Neural cell (in vitro differentiated cells): ENCODE measurements at regions not wholly inside any gene's neighbourhood (a gene's known extent, or its start where the extent isn't known, plus 50 kb on each side); places are given as distances from the start of the nearest gene placed in this dataset.

Experiments
- H2AFZ ChIP-seq: fragments of 200-600, 300-800 bp; sonication (generic), shearing (Covaris generic); 2 replicates; pipeline ENCODE4 v1.6.0; 2014; ENCODE audit warnings: low read depth, mild to moderate bottlenecking, antibody characterized with exemption, low read length, moderate library complexity
- H3F3A ChIP-seq: fragments of 200-600 bp; shearing (Covaris generic); 2 replicates; pipeline ENCODE4 v1.6.1; 2016; ENCODE audit warnings: mild to moderate bottlenecking, moderate library complexity, mixed read lengths, antibody characterized with exemption, low read length; ENCODE audit not compliant: insufficient read depth, poor library complexity, severe bottlenecking
- H3K27ac ChIP-seq: fragments of 200-600, 300-800 bp; sonication (generic), shearing (Covaris generic); 2 replicates; pipeline ENCODE4 v1.5.1; 2014; ENCODE audit warnings: mild to moderate bottlenecking, low read length, moderate library complexity
- H3K27me3 ChIP-seq: fragments of 300-800, 200-600 bp; sonication (generic), shearing (Covaris generic); 2 replicates; pipeline ENCODE4 v1.6.0; 2014; ENCODE audit warnings: mild to moderate bottlenecking, low read depth, low read length, moderate library complexity; ENCODE audit not compliant: insufficient read depth
- H3K36me3 ChIP-seq: fragments of 300-800, 200-600 bp; sonication (generic), shearing (Covaris generic); 2 replicates; pipeline ENCODE4 v1.5.1; 2014; ENCODE audit warnings: mild to moderate bottlenecking, antibody characterized with exemption, low read length, moderate library complexity; ENCODE audit not compliant: insufficient read depth
- H3K4me2 ChIP-seq: fragments of 300-800, 200-600 bp; sonication (generic), shearing (Covaris generic); 2 replicates; pipeline ENCODE4 v1.6.0; 2014; ENCODE audit warnings: mild to moderate bottlenecking, low read length
- H3K4me3 ChIP-seq: fragments of 300-800, 200-600 bp; sonication (generic), shearing (Covaris generic); 2 replicates; pipeline ENCODE4 v1.5.1; 2014; ENCODE audit warnings: mild to moderate bottlenecking, low read length, moderate library complexity
- H3K79me2 ChIP-seq: fragments of 200-600 bp; shearing (Covaris generic); replicated peaks from 2 replicates; pipeline ENCODE4 v1.6.0; 2014; ENCODE audit warnings: mild to moderate bottlenecking, low read length, moderate library complexity; ENCODE audit not compliant: insufficient read depth
- H3K9ac ChIP-seq: fragments of 300-800, 200-600 bp; sonication (generic), shearing (Covaris generic); 2 replicates; pipeline ENCODE4 v1.6.1; 2016; ENCODE audit warnings: mild to moderate bottlenecking, low read length, mixed read lengths
- H3K9me2 ChIP-seq: fragments of 200-600 bp; shearing (Covaris generic); 2 replicates; pipeline ENCODE4 v1.6.1; 2016; ENCODE audit warnings: mild to moderate bottlenecking, low read length, mixed read lengths; ENCODE audit not compliant: insufficient read depth
- H3K9me3 ChIP-seq: fragments of 200-600, 300-800 bp; sonication (generic), shearing (Covaris generic); 2 replicates; pipeline ENCODE4 v1.6.1; 2016; ENCODE audit warnings: mild to moderate bottlenecking, mixed run types, low read length, moderate library complexity, mixed read lengths
- H4K20me1 ChIP-seq: fragments of 200-600 bp; shearing (Covaris generic); 2 replicates; pipeline ENCODE4 v1.6.1; 2016; ENCODE audit warnings: mild to moderate bottlenecking, mixed run types; ENCODE audit not compliant: insufficient read depth
- EP300 ChIP-seq: fragments of 450-650 bp; conservative IDR thresholded peaks from 2 replicates; pipeline ENCODE4 v1.6.1; 2014; ENCODE audit warnings: antibody characterized with exemption, mild to moderate bottlenecking, moderate library complexity; ENCODE audit not compliant: poor library complexity, severe bottlenecking
- EZH2 ChIP-seq: fragments of 200-600, 300-800 bp; shearing (Covaris generic), sonication (generic); IDR thresholded peaks from 2 replicates; pipeline ENCODE4 v1.6.1; 2014; ENCODE audit warnings: antibody characterized with exemption, low read length, borderline replicate concordance, mild to moderate bottlenecking; ENCODE audit not compliant: insufficient read depth, poor library complexity, severe bottlenecking
- MXI1 ChIP-seq: fragments of 450-650 bp; conservative IDR thresholded peaks from 2 replicates; pipeline ENCODE4 v1.6.1; 2014; ENCODE audit warnings: antibody characterized with exemption, mild to moderate bottlenecking; ENCODE audit not compliant: poor library complexity, severe bottlenecking
- POLR2AphosphoS5 ChIP-seq: IDR thresholded peaks from 2 replicates; pipeline ENCODE4 v1.6.1; 2012
- RAD21 ChIP-seq: fragments of 450-650 bp; conservative IDR thresholded peaks from 2 replicates; pipeline ENCODE4 v1.6.1; 2014; ENCODE audit warnings: antibody characterized with exemption, mild to moderate bottlenecking, moderate library complexity
- SMC3 ChIP-seq: fragments of 450-650 bp; conservative IDR thresholded peaks from 2 replicates; pipeline ENCODE4 v1.6.1; 2014; ENCODE audit warnings: antibody characterized with exemption, mild to moderate bottlenecking, moderate library complexity; ENCODE audit not compliant: poor library complexity
- TAF1 ChIP-seq: IDR thresholded peaks from 2 replicates; pipeline ENCODE4 v1.6.1; 2012; ENCODE audit warnings: low read depth
- TF ChIP-seq, protein P1 (sequence below): IDR thresholded peaks from 2 replicates; pipeline ENCODE4 v1.6.1; 2012; ENCODE audit warnings: borderline replicate concordance
- TF ChIP-seq, protein P2 (sequence below): fragments of 450-650 bp; IDR thresholded peaks from 2 replicates; pipeline ENCODE4 v1.5.1; 2014; ENCODE audit warnings: antibody characterized with exemption, mild to moderate bottlenecking, moderate library complexity; ENCODE audit not compliant: poor library complexity, severe bottlenecking

DNA sequence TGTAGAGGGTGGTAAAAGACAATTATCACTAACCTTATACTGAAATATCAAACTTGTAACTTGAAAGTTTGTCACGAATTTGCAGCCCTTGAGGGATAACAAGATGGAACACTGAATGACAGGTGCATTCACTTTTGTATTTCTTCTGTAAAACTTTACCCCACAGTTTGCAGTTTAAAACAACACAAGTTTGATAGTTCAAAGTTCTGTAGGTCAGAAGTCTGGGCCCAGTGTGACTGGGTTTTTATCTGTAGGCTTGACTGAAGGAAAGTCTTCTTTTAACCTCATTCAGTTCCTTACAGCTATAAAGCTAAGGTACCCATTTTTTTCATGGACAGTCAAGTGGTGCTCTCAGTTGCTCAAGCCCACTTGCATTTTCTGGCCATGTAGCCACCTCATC is 257.1 kb upstream of the NRXN1 start:
- Histone ChIP-seq H3K4me2 (no peak overlapping the region), H3K9ac (no peak overlapping the region), H3K9me2 (no peaks in the 10 kb centered on the region), H4K20me1 (no peaks in the 10 kb centered on the region), H3F3A (no peaks in the 10 kb centered on the region), H3K79me2 (no peaks in the 10 kb centered on the region), H2AFZ (no peak overlapping the region), H3K36me3 (no peaks in the 10 kb centered on the region), H3K27me3 (no peaks in the 10 kb centered on the region), H3K9me3 (no peaks in the 10 kb centered on the region), H3K4me3 (no peak overlapping the region), H3K27ac (no peak overlapping the region)
- TF ChIP-seq, protein P1, sequence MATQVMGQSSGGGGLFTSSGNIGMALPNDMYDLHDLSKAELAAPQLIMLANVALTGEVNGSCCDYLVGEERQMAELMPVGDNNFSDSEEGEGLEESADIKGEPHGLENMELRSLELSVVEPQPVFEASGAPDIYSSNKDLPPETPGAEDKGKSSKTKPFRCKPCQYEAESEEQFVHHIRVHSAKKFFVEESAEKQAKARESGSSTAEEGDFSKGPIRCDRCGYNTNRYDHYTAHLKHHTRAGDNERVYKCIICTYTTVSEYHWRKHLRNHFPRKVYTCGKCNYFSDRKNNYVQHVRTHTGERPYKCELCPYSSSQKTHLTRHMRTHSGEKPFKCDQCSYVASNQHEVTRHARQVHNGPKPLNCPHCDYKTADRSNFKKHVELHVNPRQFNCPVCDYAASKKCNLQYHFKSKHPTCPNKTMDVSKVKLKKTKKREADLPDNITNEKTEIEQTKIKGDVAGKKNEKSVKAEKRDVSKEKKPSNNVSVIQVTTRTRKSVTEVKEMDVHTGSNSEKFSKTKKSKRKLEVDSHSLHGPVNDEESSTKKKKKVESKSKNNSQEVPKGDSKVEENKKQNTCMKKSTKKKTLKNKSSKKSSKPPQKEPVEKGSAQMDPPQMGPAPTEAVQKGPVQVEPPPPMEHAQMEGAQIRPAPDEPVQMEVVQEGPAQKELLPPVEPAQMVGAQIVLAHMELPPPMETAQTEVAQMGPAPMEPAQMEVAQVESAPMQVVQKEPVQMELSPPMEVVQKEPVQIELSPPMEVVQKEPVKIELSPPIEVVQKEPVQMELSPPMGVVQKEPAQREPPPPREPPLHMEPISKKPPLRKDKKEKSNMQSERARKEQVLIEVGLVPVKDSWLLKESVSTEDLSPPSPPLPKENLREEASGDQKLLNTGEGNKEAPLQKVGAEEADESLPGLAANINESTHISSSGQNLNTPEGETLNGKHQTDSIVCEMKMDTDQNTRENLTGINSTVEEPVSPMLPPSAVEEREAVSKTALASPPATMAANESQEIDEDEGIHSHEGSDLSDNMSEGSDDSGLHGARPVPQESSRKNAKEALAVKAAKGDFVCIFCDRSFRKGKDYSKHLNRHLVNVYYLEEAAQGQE = no peak
- TF ChIP-seq, protein P2, sequence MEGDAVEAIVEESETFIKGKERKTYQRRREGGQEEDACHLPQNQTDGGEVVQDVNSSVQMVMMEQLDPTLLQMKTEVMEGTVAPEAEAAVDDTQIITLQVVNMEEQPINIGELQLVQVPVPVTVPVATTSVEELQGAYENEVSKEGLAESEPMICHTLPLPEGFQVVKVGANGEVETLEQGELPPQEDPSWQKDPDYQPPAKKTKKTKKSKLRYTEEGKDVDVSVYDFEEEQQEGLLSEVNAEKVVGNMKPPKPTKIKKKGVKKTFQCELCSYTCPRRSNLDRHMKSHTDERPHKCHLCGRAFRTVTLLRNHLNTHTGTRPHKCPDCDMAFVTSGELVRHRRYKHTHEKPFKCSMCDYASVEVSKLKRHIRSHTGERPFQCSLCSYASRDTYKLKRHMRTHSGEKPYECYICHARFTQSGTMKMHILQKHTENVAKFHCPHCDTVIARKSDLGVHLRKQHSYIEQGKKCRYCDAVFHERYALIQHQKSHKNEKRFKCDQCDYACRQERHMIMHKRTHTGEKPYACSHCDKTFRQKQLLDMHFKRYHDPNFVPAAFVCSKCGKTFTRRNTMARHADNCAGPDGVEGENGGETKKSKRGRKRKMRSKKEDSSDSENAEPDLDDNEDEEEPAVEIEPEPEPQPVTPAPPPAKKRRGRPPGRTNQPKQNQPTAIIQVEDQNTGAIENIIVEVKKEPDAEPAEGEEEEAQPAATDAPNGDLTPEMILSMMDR = no peak
- no peak for TF ChIP-seq SMC3
- no peak for TF ChIP-seq MXI1
- TF ChIP-seq TAF1 = no peak
- TF ChIP-seq RAD21 = no peak
- TF ChIP-seq EZH2 = no peak
- no peak for TF ChIP-seq POLR2AphosphoS5
- TF ChIP-seq EP300 = no peak

DNA sequence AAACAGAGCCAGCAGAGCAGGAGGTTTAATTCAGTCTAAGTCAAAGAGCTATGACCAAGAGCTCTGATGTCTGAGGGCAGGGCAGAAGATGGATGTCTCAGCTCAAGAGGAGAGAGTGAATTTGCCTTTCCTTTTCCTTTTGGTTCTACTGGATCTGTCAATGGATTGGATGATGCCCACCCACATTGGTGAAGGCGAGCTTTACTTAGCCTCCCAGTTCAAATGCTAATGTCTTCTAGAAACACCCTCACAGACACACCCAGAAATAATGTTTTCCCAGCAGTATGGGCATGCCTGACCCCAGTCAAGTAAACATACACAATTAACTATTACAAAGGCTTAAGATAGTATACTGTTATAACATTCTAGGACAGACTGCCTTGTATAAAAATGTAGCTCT is 236.3 kb upstream of the NRXN1 start:
- H3K4me2 ChIP-seq = no peak overlapping the region
- no peak for TF ChIP-seq EZH2
- TF ChIP-seq EP300 = no peak
- TF ChIP-seq SMC3 = no peak
- no peak for TF ChIP-seq POLR2AphosphoS5
- no peak for TF ChIP-seq RAD21
- TF ChIP-seq, protein P2 = no peak
- no peak for TF ChIP-seq MXI1
- TF ChIP-seq TAF1 = no peak
- TF ChIP-seq, protein P1 = no peak
- no peaks in the 10 kb centered on the region for H3K9me2 ChIP-seq
- H2AFZ ChIP-seq = no peak overlapping the region
- no peaks in the 10 kb centered on the region for H3F3A ChIP-seq
- H3K9me3 ChIP-seq = no peaks in the 10 kb centered on the region
- H3K36me3 ChIP-seq = no peaks in the 10 kb centered on the region
- no peak overlapping the region for H3K9ac ChIP-seq
- no peak overlapping the region for H3K27ac ChIP-seq
- H4K20me1 ChIP-seq = no peaks in the 10 kb centered on the region
- no peaks in the 10 kb centered on the region for H3K79me2 ChIP-seq
- H3K27me3 ChIP-seq = no peaks in the 10 kb centered on the region
- H3K4me3 ChIP-seq = no peak overlapping the region
